NCI-H748 (cell line): ENCODE measurements at regions not wholly inside any gene's neighbourhood (a gene's known extent, or its start where the extent isn't known, plus 50 kb on each side); places are given as distances from the start of the nearest gene placed in this dataset.

Experiments
- DNase-seq: peaks from one replicate; lab custom pipeline; 2025; ENCODE audit not compliant: unreplicated experiment; lab: John Stamatoyannopoulos, UW

GRCh38 chr14:58780185-58780584, 142.4 kb downstream of the DACT1 start:
- no peak for DNase-seq

GRCh38 chr14:58780605-58781004, 142.8 kb downstream of the DACT1 start:
- DNase-seq: no peak

GRCh38 chr14:58782011-58782410, 144.2 kb downstream of the DACT1 start:
- peak; percentile 76 for DNase-seq

- no peak for DNase-seq
These were observed 146.2 kb downstream of the DACT1 start for GRCh38 chr14:58783792-58784511.

- DNase-seq: no peak
These were observed 147.2 kb downstream of the DACT1 start for GRCh38 chr14:58784931-58785330.

GRCh38 chr14:58785701-58786100, 147.9 kb downstream of the DACT1 start:
- DNase-seq: no peak

- no peak for DNase-seq
These were observed 149.8 kb downstream of the DACT1 start for GRCh38 chr14:58787592-58787991.

GRCh38 chr14:58788655-58789503, 151.1 kb downstream of the DACT1 start:
- no peak for DNase-seq

- no peak for DNase-seq
These were observed 152.0 kb downstream of the DACT1 start for GRCh38 chr14:58789736-58790135.

GRCh38 chr14:58792416-58792815, 154.7 kb downstream of the DACT1 start:
- no peak for DNase-seq

GRCh38 chr14:58793131-58793740, 155.5 kb downstream of the DACT1 start:
- DNase-seq: no peak

- DNase-seq: no peak
These were observed 157.4 kb downstream of the DACT1 start for GRCh38 chr14:58794993-58795762.

GRCh38 chr14:58796242-58797009, 158.7 kb downstream of the DACT1 start:
- DNase-seq: no peak

- no peak for DNase-seq
These were observed 159.3 kb downstream of the DACT1 start for GRCh38 chr14:58797010-58797429.

- DNase-seq: no peak
These were observed 160.4 kb downstream of the DACT1 start for GRCh38 chr14:58798173-58798572.

- DNase-seq: no peak
These were observed 163.3 kb downstream of the DACT1 start for GRCh38 chr14:58801086-58801485.

- peak; percentile 52 for DNase-seq
These were observed 167.3 kb downstream of the DACT1 start for GRCh38 chr14:58805057-58805456.

GRCh38 chr14:58805605-58806409, 168.0 kb downstream of the DACT1 start:
- peak; percentile 97 for DNase-seq

GRCh38 chr14:58807191-58807590, 169.4 kb downstream of the DACT1 start:
- DNase-seq: no peak

- DNase-seq: peak; percentile 70
These were observed 171.1 kb downstream of the DACT1 start for GRCh38 chr14:58808828-58809227.
